Uterus (tissue), 2 donors: ENCODE measurements at regions not wholly inside any gene's neighbourhood (a gene's known extent, or its start where the extent isn't known, plus 50 kb on each side); places are given as distances from the start of the nearest gene placed in this dataset.

Experiments used
- CTCF ChIP-seq, 4 experiments: fragments of 200-600 bp in 2 of 4; fragments of 450-650 bp in 2 of 4; sonication (generic) in 2 of 4; IDR thresholded peaks; one replicate each; pipeline ENCODE4 v1.5.1; 2016 to 2019; ENCODE audit warnings: antibody characterized with exemption in 4 of 4, mild to moderate bottlenecking in 2 of 4, moderate library complexity in 1 of 4
- POLR2A ChIP-seq, 2 donors: fragments of 450-650 bp; IDR thresholded peaks; one replicate each; pipeline ENCODE4 v1.6.1; 2016; ENCODE audit warnings: antibody characterized with exemption in 2 of 2, mild to moderate bottlenecking in 1 of 2, moderate library complexity in 1 of 2

- TF ChIP-seq CTCF (IDR thresholded peaks at IDR 0.05) (no peak), POLR2A (IDR thresholded peaks at IDR 0.05) (no peak)
Measured at GRCh38 chr14:84167026-84167425, 1362.9 kb upstream of the FLRT2 start.
